ENCODE measurements at regions not wholly inside any gene's neighbourhood (a gene's known extent, or its start where the extent isn't known, plus 50 kb on each side); places are given as distances from the start of the nearest gene placed in this dataset.
A peak's percentile ranks its signal among the peaks of the same experiment; 100 is the strongest.

GRCh38 chr21:16992448-16992847 is 520.4 kb upstream of the CXADR start:
- no peak overlapping the region for H3K27ac ChIP-seq
- no peaks in the 10 kb centered on the region for H3K4me1 ChIP-seq (replicated peaks)

GRCh38 chr21:16993416-16994038 is 519.3 kb upstream of the CXADR start:
- DNase-seq (ENCODE audit: low read depth in 1 of 2, low spot score in 2 of 2): no peak
- H3K27ac ChIP-seq: no peak overlapping the region
- no peak overlapping the region for H3K4me3 ChIP-seq
- no peaks in the 10 kb centered on the region for H3K27me3 ChIP-seq (replicated peaks)
- no peaks in the 10 kb centered on the region for H3K4me1 ChIP-seq (replicated peaks)
- H3K36me3 ChIP-seq: no peaks in the 10 kb centered on the region
- H3K9me3 ChIP-seq (replicated peaks): no peaks in the 10 kb centered on the region

More at GRCh38 chr21:16992448-16992847, 520.4 kb upstream of the CXADR start:
- Histone ChIP-seq H3K27me3 (replicated peaks) (no peaks in the 10 kb centered on the region), H3K9me3 (replicated peaks) (no peaks in the 10 kb centered on the region), H3K4me3 (no peak overlapping the region), H3K36me3 (no peaks in the 10 kb centered on the region)
- DNase-seq (ENCODE audit: low read depth in 1 of 2, low spot score in 2 of 2): no peak

GRCh38 chr21:17002594-17003257 is 510.1 kb upstream of the CXADR start:
- Histone ChIP-seq H3K36me3 (no peaks in the 10 kb centered on the region), H3K27me3 (replicated peaks) (no peaks in the 10 kb centered on the region), H3K4me1 (replicated peaks) (peaks cover 29% of the 10 kb centered on the region), H3K27ac (peak overlapping the region; percentile 91), H3K9me3 (replicated peaks) (no peaks in the 10 kb centered on the region), H3K4me3 (no peak overlapping the region)
- DNase-seq (ENCODE audit: low read depth in 1 of 2, low spot score in 2 of 2): no peak

GRCh38 chr21:17003258-17003615 is 509.6 kb upstream of the CXADR start:
- peaks cover 29% of the 10 kb centered on the region for H3K4me1 ChIP-seq (replicated peaks)
- H3K27ac ChIP-seq: peak overlapping the region; percentile 91
- H3K27me3 ChIP-seq (replicated peaks): no peaks in the 10 kb centered on the region
- H3K4me3 ChIP-seq: no peak overlapping the region
- H3K36me3 ChIP-seq: no peaks in the 10 kb centered on the region
- H3K9me3 ChIP-seq (replicated peaks): no peaks in the 10 kb centered on the region
- peak in 1 of 2 experiments; percentile 83 for DNase-seq (ENCODE audit: low read depth in 1 of 2, low spot score in 2 of 2)

GRCh38 chr21:17003763-17004373 is 509.0 kb upstream of the CXADR start:
- Histone ChIP-seq H3K27ac (peak overlapping the region; percentile 91), H3K9me3 (replicated peaks) (no peaks in the 10 kb centered on the region), H3K4me1 (replicated peaks) (peaks cover 29% of the 10 kb centered on the region), H3K36me3 (no peaks in the 10 kb centered on the region), H3K27me3 (replicated peaks) (no peaks in the 10 kb centered on the region), H3K4me3 (no peak overlapping the region)
- peak in 1 of 2 experiments; percentile 50 for DNase-seq (ENCODE audit: low read depth in 1 of 2, low spot score in 2 of 2)

GRCh38 chr21:17032141-17032655 is 480.6 kb upstream of the CXADR start:
- Histone ChIP-seq H3K4me1 (replicated peaks) (no peaks in the 10 kb centered on the region), H3K36me3 (no peaks in the 10 kb centered on the region), H3K9me3 (replicated peaks) (no peaks in the 10 kb centered on the region; the same call in 1 of the 2 replicates), H3K27ac (no peak overlapping the region), H3K4me3 (no peak overlapping the region), H3K27me3 (replicated peaks) (no peaks in the 10 kb centered on the region)
- DNase-seq (ENCODE audit: low read depth in 1 of 2, low spot score in 2 of 2): no peak

- Histone ChIP-seq H3K4me1 (replicated peaks) (no peaks in the 10 kb centered on the region), H3K27me3 (replicated peaks) (no peaks in the 10 kb centered on the region), H3K9me3 (replicated peaks) (no peaks in the 10 kb centered on the region), H3K4me3 (no peak overlapping the region), H3K27ac (no peak overlapping the region), H3K36me3 (no peaks in the 10 kb centered on the region)
- no peak for DNase-seq (ENCODE audit: low read depth in 1 of 2, low spot score in 2 of 2)
Measured at GRCh38 chr21:17044696-17045095, 468.1 kb upstream of the CXADR start.

- H3K9me3 ChIP-seq (replicated peaks): no peaks in the 10 kb centered on the region
- DNase-seq (ENCODE audit: low read depth in 1 of 2, low spot score in 2 of 2): peak in 1 of 2 experiments; percentile 37
- no peak overlapping the region for H3K27ac ChIP-seq
- no peaks in the 10 kb centered on the region for H3K36me3 ChIP-seq
- H3K4me1 ChIP-seq (replicated peaks): no peaks in the 10 kb centered on the region
- no peak overlapping the region for H3K4me3 ChIP-seq
- H3K27me3 ChIP-seq (replicated peaks): no peaks in the 10 kb centered on the region
Measured at GRCh38 chr21:17045214-17045853, 467.5 kb upstream of the CXADR start.

- Histone ChIP-seq H3K27me3 (replicated peaks) (no peaks in the 10 kb centered on the region), H3K27ac (no peak overlapping the region), H3K4me3 (no peak overlapping the region), H3K9me3 (replicated peaks) (no peaks in the 10 kb centered on the region), H3K36me3 (no peaks in the 10 kb centered on the region), H3K4me1 (replicated peaks) (no peaks in the 10 kb centered on the region)
- DNase-seq (ENCODE audit: low read depth in 1 of 2, low spot score in 2 of 2): no peak
Measured at GRCh38 chr21:17048974-17049373, 463.9 kb upstream of the CXADR start.

- no peak overlapping the region for H3K27ac ChIP-seq
- H3K36me3 ChIP-seq: no peaks in the 10 kb centered on the region
- H3K4me1 ChIP-seq (replicated peaks): no peaks in the 10 kb centered on the region
- DNase-seq (ENCODE audit: low read depth in 1 of 2, low spot score in 2 of 2): no peak
- no peaks in the 10 kb centered on the region for H3K9me3 ChIP-seq (replicated peaks)
- no peak overlapping the region for H3K4me3 ChIP-seq
- H3K27me3 ChIP-seq (replicated peaks): no peaks in the 10 kb centered on the region
Measured at GRCh38 chr21:17050156-17050555, 462.7 kb upstream of the CXADR start.

- H3K27me3 ChIP-seq (replicated peaks): no peaks in the 10 kb centered on the region
- H3K4me1 ChIP-seq (replicated peaks): no peaks in the 10 kb centered on the region
- DNase-seq (ENCODE audit: low read depth in 1 of 2, low spot score in 2 of 2): no peak
- no peak overlapping the region for H3K27ac ChIP-seq
- H3K4me3 ChIP-seq: no peak overlapping the region
- H3K36me3 ChIP-seq: no peaks in the 10 kb centered on the region
- no peaks in the 10 kb centered on the region for H3K9me3 ChIP-seq (replicated peaks)
Measured at GRCh38 chr21:17050646-17051045, 462.2 kb upstream of the CXADR start.

GRCh38 chr21:17051054-17051453 is 461.8 kb upstream of the CXADR start:
- Histone ChIP-seq H3K36me3 (no peaks in the 10 kb centered on the region), H3K4me1 (replicated peaks) (no peaks in the 10 kb centered on the region), H3K27ac (no peak overlapping the region), H3K4me3 (no peak overlapping the region), H3K9me3 (replicated peaks) (no peaks in the 10 kb centered on the region), H3K27me3 (replicated peaks) (no peaks in the 10 kb centered on the region)
- DNase-seq (ENCODE audit: low read depth in 1 of 2, low spot score in 2 of 2): no peak

GRCh38 chr21:17053321-17053720 is 459.5 kb upstream of the CXADR start:
- H3K4me1 ChIP-seq (replicated peaks): no peaks in the 10 kb centered on the region
- DNase-seq (ENCODE audit: low read depth in 1 of 2, low spot score in 2 of 2): no peak
- no peak overlapping the region for H3K4me3 ChIP-seq
- no peak overlapping the region for H3K27ac ChIP-seq
- no peaks in the 10 kb centered on the region for H3K9me3 ChIP-seq (replicated peaks)
- no peaks in the 10 kb centered on the region for H3K27me3 ChIP-seq (replicated peaks)
- no peaks in the 10 kb centered on the region for H3K36me3 ChIP-seq

GRCh38 chr21:17059936-17060335 is 452.9 kb upstream of the CXADR start:
- H3K36me3 ChIP-seq: no peaks in the 10 kb centered on the region
- no peak overlapping the region for H3K4me3 ChIP-seq
- no peak overlapping the region for H3K27ac ChIP-seq
- DNase-seq (ENCODE audit: low read depth in 1 of 2, low spot score in 2 of 2): no peak
- no peaks in the 10 kb centered on the region for H3K27me3 ChIP-seq (replicated peaks)
- H3K9me3 ChIP-seq (replicated peaks): no peaks in the 10 kb centered on the region
- H3K4me1 ChIP-seq (replicated peaks): no peaks in the 10 kb centered on the region
